ENCODE measurements at regions not wholly inside any gene's neighbourhood (a gene's known extent, or its start where the extent isn't known, plus 50 kb on each side); places are given as distances from the start of the nearest gene placed in this dataset.

DNA sequence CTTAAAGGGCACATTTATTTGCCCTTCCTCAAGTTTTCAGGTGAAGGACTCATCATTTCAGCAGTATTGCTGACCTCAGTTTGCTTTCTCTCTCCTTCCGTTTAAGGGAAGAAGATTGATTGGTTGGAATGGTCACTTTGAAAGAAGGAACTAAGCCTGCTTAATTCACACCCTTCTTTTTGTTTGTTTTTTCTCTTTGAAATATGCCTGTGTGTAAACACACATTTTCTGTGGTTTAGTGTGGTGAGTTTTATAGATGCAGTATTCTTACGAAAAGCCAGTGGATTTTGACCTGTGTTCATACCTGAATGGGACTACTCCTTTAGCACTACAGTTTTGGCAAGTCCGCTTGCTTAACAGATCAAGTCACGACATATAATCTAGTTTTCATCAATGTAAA is 548.8 kb upstream of the EPHA7 start:
- Histone ChIP-seq H3K4me3 (ENCODE audit: low read depth, low read length) (no peak overlapping the region), H3K27me3 (ENCODE audit: control insufficient read depth, insufficient read depth, low read length) (no peaks in the 10 kb centered on the region), H3K36me3 (ENCODE audit: control insufficient read depth, insufficient read depth, low read length) (no peaks in the 10 kb centered on the region)
- CTCF ChIA-PET = no interaction called here
- POLR2A ChIA-PET = no interaction called here
- DNase-seq (ENCODE audit: low read depth) = no peak
- TF ChIP-seq, protein P1, sequence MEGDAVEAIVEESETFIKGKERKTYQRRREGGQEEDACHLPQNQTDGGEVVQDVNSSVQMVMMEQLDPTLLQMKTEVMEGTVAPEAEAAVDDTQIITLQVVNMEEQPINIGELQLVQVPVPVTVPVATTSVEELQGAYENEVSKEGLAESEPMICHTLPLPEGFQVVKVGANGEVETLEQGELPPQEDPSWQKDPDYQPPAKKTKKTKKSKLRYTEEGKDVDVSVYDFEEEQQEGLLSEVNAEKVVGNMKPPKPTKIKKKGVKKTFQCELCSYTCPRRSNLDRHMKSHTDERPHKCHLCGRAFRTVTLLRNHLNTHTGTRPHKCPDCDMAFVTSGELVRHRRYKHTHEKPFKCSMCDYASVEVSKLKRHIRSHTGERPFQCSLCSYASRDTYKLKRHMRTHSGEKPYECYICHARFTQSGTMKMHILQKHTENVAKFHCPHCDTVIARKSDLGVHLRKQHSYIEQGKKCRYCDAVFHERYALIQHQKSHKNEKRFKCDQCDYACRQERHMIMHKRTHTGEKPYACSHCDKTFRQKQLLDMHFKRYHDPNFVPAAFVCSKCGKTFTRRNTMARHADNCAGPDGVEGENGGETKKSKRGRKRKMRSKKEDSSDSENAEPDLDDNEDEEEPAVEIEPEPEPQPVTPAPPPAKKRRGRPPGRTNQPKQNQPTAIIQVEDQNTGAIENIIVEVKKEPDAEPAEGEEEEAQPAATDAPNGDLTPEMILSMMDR (IDR thresholded peaks at IDR 0.05; ENCODE audit: insufficient read depth, low read depth, low read length) = no peak

DNA sequence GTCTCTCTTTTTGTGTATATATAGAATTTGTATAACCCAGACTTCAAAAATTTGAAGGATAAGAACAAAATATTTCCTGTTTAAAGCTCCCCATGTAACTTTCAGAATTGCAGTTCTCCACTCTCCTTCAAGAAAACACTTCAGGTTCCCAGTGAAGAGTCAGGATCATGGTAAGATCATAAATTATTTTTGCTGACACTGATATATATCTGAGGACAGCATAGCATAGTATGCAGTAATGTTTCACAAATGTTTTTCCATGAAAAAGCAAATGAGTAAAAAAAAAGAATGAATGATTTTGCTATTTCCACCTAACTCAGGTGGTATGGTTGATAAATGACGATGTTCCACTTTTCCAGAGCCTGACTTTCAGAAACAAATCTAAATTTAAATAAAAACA is 545.6 kb upstream of the EPHA7 start:
- no peak for DNase-seq (ENCODE audit: low read depth)
- ChIA-PET CTCF (no interaction called here), POLR2A (no interaction called here)
- no peak overlapping the region for H3K4me3 ChIP-seq (ENCODE audit: low read depth, low read length)
- no peaks in the 10 kb centered on the region for H3K27me3 ChIP-seq (ENCODE audit: control insufficient read depth, insufficient read depth, low read length)
- TF ChIP-seq, protein P1 (IDR thresholded peaks at IDR 0.05; ENCODE audit: insufficient read depth, low read depth, low read length) = no peak
- H3K36me3 ChIP-seq (ENCODE audit: control insufficient read depth, insufficient read depth, low read length) = no peaks in the 10 kb centered on the region

DNA sequence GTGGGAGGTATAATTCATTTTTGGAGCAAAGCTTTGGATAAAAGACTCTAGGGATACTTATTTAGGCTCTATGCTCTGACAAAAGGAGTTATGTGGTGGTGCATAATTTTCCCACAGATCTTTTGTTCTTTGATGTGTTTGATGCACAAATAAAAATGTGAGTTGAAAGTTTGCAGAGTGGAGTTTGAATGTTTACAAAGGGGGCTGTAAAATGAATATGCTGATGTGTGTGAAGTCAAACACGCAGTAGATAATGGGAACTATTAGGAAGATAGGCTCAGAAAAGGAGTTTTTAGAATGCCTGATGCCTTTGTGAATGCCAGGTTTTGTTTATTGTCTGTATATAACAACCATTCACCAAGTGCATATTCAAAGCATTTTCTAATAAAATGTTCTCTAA is 545.0 kb upstream of the EPHA7 start:
- no peak for DNase-seq (ENCODE audit: low read depth)
- ChIA-PET POLR2A (no interaction called here), CTCF (no interaction called here)
- TF ChIP-seq, protein P1 (IDR thresholded peaks at IDR 0.05; ENCODE audit: insufficient read depth, low read depth, low read length) = no peak
- no peak overlapping the region for H3K4me3 ChIP-seq (ENCODE audit: low read depth, low read length)
- H3K27me3 ChIP-seq (ENCODE audit: control insufficient read depth, insufficient read depth, low read length) = no peaks in the 10 kb centered on the region
- H3K36me3 ChIP-seq (ENCODE audit: control insufficient read depth, insufficient read depth, low read length) = no peaks in the 10 kb centered on the region

DNA sequence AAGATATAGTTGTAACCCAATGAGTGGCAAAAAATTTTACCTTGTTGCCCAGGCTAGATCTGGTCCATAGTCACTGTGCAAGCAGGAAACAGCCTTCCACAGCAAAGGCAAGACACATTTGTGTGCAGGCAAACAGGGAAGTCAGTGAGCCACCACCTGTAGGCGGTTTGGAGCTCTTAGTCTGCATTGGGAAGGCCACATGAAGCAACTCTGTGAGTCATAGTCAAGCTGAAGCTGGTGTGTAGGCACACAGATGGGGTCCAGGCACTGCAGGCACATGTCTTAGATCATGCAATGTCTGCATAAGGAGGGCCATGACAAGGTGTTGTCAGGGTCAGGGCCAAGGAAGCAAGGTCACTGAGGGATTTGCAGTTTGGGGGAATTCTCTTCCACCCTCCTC is 543.2 kb upstream of the EPHA7 start:
- Histone ChIP-seq H3K4me3 (ENCODE audit: low read depth, low read length) (no peak overlapping the region), H3K27me3 (ENCODE audit: control insufficient read depth, insufficient read depth, low read length) (no peaks in the 10 kb centered on the region), H3K36me3 (ENCODE audit: control insufficient read depth, insufficient read depth, low read length) (no peaks in the 10 kb centered on the region)
- POLR2A ChIA-PET = no interaction called here
- CTCF ChIA-PET = no interaction called here
- DNase-seq (ENCODE audit: low read depth) = no peak
- TF ChIP-seq, protein P1 (IDR thresholded peaks at IDR 0.05; ENCODE audit: insufficient read depth, low read depth, low read length) = no peak

DNA sequence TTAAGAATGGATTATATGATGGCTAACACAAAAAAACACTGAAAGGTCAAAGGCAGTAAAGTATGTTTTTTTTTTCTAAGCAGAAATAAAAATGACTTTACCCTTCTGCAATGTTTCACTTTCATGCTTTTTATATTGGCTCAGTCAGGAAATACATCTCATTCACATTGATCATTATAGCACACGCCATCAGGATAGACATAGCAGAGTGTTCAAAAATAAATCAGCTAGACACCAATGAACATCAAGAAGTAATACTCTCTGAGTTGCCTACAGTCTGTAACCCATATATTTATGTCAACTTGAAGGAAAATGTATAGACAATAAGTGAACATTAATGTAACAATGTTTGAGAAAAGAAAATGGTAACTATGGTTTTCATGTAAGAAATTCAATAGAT is 535.2 kb upstream of the EPHA7 start:
- CTCF ChIA-PET = no interaction called here
- TF ChIP-seq, protein P1 (IDR thresholded peaks at IDR 0.05; ENCODE audit: insufficient read depth, low read depth, low read length) = no peak
- POLR2A ChIA-PET = no interaction called here
- DNase-seq (ENCODE audit: low read depth) = no peak
- Histone ChIP-seq H3K27me3 (ENCODE audit: control insufficient read depth, insufficient read depth, low read length) (no peaks in the 10 kb centered on the region), H3K4me3 (ENCODE audit: low read depth, low read length) (no peak overlapping the region), H3K36me3 (ENCODE audit: control insufficient read depth, insufficient read depth, low read length) (no peaks in the 10 kb centered on the region)

Data from BJ (cell line).